Right lobe of liver (tissue), 4 donors: ENCODE measurements at regions not wholly inside any gene's neighbourhood (a gene's known extent, or its start where the extent isn't known, plus 50 kb on each side); places are given as distances from the start of the nearest gene placed in this dataset.

ENCODE experiments used
- POLR2A ChIP-seq: fragments of 450-650 bp; IDR thresholded peaks from one replicate; pipeline ENCODE4 v1.6.1; 2017; ENCODE audit warnings: antibody characterized with exemption, mild to moderate bottlenecking
- TF ChIP-seq, protein P1 (sequence below), 4 donors: fragments of 200-600 bp in 3 of 4; fragments of 450-650 bp in 1 of 4; IDR thresholded peaks; one replicate each; pipeline versions ENCODE4 v1.5.1 to v1.8.0; 2016 to 2022; ENCODE audit warnings: antibody characterized with exemption in 4 of 4, mild to moderate bottlenecking in 2 of 4
- donor health status: DM: no; HTN: no; CAD: no.
- donor health status: DM: no; HTN: no; CAD: no.
- donor health status: DM: no; HTN: yes; CAD: no.

DNA sequence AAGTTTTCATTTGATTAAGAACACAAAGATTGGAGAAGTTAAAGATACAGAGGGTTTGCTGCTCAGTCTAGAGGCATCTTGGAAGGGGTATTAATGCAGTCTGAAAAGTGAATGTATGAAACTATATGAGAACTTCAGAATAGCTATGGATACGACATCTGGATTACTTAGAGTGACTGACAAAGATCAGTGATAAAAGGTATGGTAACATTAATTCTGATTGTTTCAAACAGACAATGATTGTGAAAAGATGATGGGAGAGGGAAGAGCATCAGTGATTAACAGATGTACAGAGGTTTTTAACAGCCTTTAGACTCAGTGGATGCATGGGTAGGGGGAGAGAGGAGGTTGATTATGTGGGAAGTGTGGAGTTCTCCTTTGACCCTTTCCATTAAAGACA is 919.4 kb upstream of the CNTN5 start:
- TF ChIP-seq, protein P1, sequence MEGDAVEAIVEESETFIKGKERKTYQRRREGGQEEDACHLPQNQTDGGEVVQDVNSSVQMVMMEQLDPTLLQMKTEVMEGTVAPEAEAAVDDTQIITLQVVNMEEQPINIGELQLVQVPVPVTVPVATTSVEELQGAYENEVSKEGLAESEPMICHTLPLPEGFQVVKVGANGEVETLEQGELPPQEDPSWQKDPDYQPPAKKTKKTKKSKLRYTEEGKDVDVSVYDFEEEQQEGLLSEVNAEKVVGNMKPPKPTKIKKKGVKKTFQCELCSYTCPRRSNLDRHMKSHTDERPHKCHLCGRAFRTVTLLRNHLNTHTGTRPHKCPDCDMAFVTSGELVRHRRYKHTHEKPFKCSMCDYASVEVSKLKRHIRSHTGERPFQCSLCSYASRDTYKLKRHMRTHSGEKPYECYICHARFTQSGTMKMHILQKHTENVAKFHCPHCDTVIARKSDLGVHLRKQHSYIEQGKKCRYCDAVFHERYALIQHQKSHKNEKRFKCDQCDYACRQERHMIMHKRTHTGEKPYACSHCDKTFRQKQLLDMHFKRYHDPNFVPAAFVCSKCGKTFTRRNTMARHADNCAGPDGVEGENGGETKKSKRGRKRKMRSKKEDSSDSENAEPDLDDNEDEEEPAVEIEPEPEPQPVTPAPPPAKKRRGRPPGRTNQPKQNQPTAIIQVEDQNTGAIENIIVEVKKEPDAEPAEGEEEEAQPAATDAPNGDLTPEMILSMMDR (IDR thresholded peaks at IDR 0.05): no peak
- no peak for TF ChIP-seq POLR2A
